Hepatocyte (in vitro differentiated cells): ENCODE measurements at regions not wholly inside any gene's neighbourhood (a gene's known extent, or its start where the extent isn't known, plus 50 kb on each side); places are given as distances from the start of the nearest gene placed in this dataset.
"Not testable (repeated sequence)": the region's sequence is repeated elsewhere in the genome, so short reads cannot be mapped to it uniquely, and the experiment has no call there.

Experiments
- DNase-seq: peaks from one replicate; pipeline ENCODE4 v3.0.0-alpha.2; 2016; ENCODE audit warnings: low spot score
- H2AFZ ChIP-seq: fragments of 200-600 bp; sonication (generic); 2 replicates; pipeline ENCODE4 v1.6.0; 2016; ENCODE audit warnings: antibody characterized with exemption, mild to moderate bottlenecking
- H3K27ac ChIP-seq: fragments of 200-600 bp; sonication (generic); 2 replicates; pipeline ENCODE4 v1.5.1; 2016; ENCODE audit warnings: mild to moderate bottlenecking
- H3K27me3 ChIP-seq: fragments of 200-600 bp; sonication (generic); 2 replicates; pipeline ENCODE4 v1.6.1; 2016
- H3K36me3 ChIP-seq: fragments of 200-600 bp; sonication (generic); replicated peaks from 2 replicates; pipeline ENCODE4 v1.5.1; 2016; ENCODE audit warnings: low read depth; ENCODE audit not compliant: insufficient read depth
- H3K4me1 ChIP-seq: fragments of 200-600 bp; sonication (generic); 2 replicates; pipeline ENCODE4 v1.5.1; 2016; ENCODE audit warnings: mild to moderate bottlenecking, moderate library complexity; ENCODE audit not compliant: insufficient read depth
- H3K4me2 ChIP-seq: fragments of 200-600 bp; sonication (generic); 2 replicates; pipeline ENCODE4 v1.6.0; 2016
- H3K4me3 ChIP-seq: fragments of 200-600 bp; sonication (generic); 2 replicates; pipeline ENCODE4 v1.5.1; 2016; ENCODE audit warnings: mild to moderate bottlenecking
- H3K79me2 ChIP-seq: fragments of 200-600 bp; sonication (generic); 2 replicates; pipeline ENCODE4 v1.6.0; 2017; ENCODE audit warnings: mild to moderate bottlenecking
- H3K9me2 ChIP-seq: fragments of 200-600 bp; sonication (generic); replicated peaks from 2 replicates; pipeline ENCODE4 v1.6.0; 2017; ENCODE audit warnings: mild to moderate bottlenecking; ENCODE audit not compliant: insufficient read depth
- H3K9me3 ChIP-seq: fragments of 200-600 bp; sonication (generic); 2 replicates; pipeline ENCODE4 v1.5.1; 2016; ENCODE audit warnings: low read depth, mild to moderate bottlenecking
- H4K20me1 ChIP-seq: fragments of 200-600 bp; sonication (generic); 2 replicates; pipeline ENCODE4 v1.6.0; 2016; ENCODE audit warnings: mild to moderate bottlenecking; ENCODE audit not compliant: insufficient read depth, poor library complexity, severe bottlenecking
- EZH2 ChIP-seq: fragments of 200-600 bp; sonication (generic); IDR thresholded peaks from 2 replicates; pipeline ENCODE4 v1.6.1; 2016; ENCODE audit warnings: antibody characterized with exemption, mild to moderate bottlenecking, borderline replicate concordance
- EZH2phosphoT487 ChIP-seq: fragments of 200-600 bp; sonication (generic); IDR thresholded peaks from one replicate; pipeline ENCODE4 v1.6.1; 2018; ENCODE audit warnings: antibody characterized with exemption, mild to moderate bottlenecking, low read depth, moderate library complexity; ENCODE audit not compliant: unreplicated experiment, severe bottlenecking
- WGBS: methylation state at CpG from one replicate; pipeline ENCODE4 v1.1.6; 2016; ENCODE audit warnings: low lambda C conversion rate; ENCODE audit errors: missing lambda C conversion rate; 5-methylcytosine and 5-hydroxymethylcytosine counted together
- TF ChIP-seq, protein P1 (sequence below): fragments of 200-600 bp; sonication (generic); IDR thresholded peaks from 2 replicates; pipeline ENCODE4 v1.5.1; 2016; ENCODE audit warnings: antibody characterized with exemption, mild to moderate bottlenecking; ENCODE audit not compliant: poor library complexity

DNA sequence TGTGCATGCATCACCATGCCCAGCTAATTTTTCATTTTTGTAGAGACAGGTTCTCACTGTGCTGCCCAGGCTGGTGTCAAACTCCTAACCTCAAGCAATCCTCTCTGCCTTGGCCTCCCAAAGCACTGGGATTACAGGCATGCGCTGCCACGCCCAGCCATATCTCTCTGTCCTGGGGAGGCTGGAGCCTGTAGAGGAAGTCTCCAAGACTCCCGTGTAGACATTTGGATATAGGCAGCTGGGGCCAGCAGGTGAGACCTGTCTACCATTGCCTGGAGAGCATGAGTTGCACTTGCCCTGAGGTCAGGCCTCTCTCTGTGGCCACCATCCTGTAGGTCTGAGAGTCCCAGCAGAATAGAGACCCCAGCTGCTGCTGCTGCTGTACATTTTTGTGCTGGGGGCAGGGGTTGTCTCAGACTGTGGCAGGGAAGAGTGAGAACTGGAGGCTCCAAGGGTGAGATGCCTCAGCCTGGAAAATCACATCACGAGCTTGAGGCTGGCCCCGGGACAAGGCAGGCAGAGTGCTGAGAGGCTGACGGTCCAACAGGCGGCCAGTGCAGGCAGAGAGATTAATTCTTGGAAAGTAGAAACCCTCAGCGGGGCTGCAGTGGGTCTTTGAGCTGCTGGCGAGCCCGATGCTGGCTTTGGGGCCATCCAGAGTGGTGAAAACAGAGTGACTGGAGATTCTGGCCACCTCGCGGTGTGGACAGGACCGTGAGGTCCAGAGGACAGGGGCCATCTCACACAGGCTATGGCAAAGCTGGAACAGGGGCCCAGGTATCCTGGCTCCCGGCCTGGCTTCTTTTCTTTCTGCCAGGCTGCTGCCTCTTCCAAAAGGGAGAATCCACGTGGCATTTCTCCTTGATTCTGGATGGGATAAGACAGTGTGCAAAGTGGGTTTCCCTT lies 60.9 kb downstream of the TMEM270 start:
- H3K27me3 ChIP-seq: peaks cover 10% of the 10 kb centered on the region
- 85% methylated on average over 15 of the region's 15 CpGs for WGBS
- H4K20me1 ChIP-seq: no peaks in the 10 kb centered on the region
- H3K4me3 ChIP-seq: no peak overlapping the region
- no peaks in the 10 kb centered on the region for H3K36me3 ChIP-seq
- no peak overlapping the region for H3K4me2 ChIP-seq
- no peaks in the 10 kb centered on the region for H3K9me3 ChIP-seq
- TF ChIP-seq, protein P1, sequence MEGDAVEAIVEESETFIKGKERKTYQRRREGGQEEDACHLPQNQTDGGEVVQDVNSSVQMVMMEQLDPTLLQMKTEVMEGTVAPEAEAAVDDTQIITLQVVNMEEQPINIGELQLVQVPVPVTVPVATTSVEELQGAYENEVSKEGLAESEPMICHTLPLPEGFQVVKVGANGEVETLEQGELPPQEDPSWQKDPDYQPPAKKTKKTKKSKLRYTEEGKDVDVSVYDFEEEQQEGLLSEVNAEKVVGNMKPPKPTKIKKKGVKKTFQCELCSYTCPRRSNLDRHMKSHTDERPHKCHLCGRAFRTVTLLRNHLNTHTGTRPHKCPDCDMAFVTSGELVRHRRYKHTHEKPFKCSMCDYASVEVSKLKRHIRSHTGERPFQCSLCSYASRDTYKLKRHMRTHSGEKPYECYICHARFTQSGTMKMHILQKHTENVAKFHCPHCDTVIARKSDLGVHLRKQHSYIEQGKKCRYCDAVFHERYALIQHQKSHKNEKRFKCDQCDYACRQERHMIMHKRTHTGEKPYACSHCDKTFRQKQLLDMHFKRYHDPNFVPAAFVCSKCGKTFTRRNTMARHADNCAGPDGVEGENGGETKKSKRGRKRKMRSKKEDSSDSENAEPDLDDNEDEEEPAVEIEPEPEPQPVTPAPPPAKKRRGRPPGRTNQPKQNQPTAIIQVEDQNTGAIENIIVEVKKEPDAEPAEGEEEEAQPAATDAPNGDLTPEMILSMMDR: no peak
- TF ChIP-seq EZH2: no peak
- no peak for TF ChIP-seq EZH2phosphoT487
- H3K27ac ChIP-seq: no peak overlapping the region
- H2AFZ ChIP-seq: no peak overlapping the region
- no peaks in the 10 kb centered on the region for H3K4me1 ChIP-seq
- H3K79me2 ChIP-seq: no peaks in the 10 kb centered on the region
- no peak for DNase-seq
- H3K9me2 ChIP-seq: no peaks in the 10 kb centered on the region

DNA sequence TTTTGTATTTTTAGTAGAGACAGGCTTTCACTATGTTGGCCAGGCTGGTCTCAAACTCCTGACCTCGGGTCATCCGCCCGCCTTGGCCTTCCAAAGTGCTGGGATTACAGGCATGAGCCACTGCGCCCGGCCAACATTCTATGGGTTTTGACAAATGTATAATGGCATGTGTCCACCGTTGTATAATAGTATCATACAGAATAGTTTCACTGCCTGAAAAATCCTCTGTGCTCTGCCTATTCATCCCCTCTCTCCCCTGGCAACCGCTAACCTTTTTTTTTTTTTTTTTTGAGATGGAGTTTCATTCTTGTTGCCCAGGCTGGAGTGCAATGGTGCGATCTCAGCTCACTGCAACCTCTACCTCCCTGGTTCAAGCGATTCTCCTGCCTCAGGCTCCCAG lies 67.7 kb downstream of the TMEM270 start:
- not testable (repeated sequence) for H3K9me2 ChIP-seq, H4K20me1 ChIP-seq, H3K9me3 ChIP-seq, H2AFZ ChIP-seq, H3K4me3 ChIP-seq, H3K4me2 ChIP-seq, H3K79me2 ChIP-seq, DNase-seq, H3K4me1 ChIP-seq, H3K27ac ChIP-seq, H3K36me3 ChIP-seq
- H3K27me3 ChIP-seq: peaks cover 11% of the 10 kb centered on the region
- WGBS: 95% methylated on average over 9 of the region's 9 CpGs

DNA sequence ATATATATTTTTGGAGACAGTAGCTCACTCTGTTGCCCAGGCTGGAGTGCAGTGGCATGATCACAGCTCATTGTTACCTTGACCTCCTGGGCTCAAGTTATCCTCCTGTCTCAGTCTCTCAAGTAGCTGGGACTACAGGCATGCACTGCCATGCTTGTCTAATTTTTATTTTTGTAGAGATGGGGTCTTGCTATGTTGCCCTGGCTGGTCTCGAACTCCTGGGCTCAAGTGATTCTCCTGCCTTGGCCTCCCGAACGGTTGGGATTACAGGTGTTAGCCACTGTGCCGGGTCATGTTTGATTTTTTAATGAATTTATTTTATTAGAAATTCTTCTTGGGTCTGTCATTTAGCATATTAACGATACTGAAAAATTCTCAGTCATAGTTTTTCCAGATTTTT lies 70.5 kb downstream of the TMEM270 start:
- Histone ChIP-seq H2AFZ (no peak overlapping the region), H3K4me3 (no peak overlapping the region), H3K27ac (no peak overlapping the region), H4K20me1 (no peaks in the 10 kb centered on the region), H3K4me2 (no peak overlapping the region), H3K9me2 (no peaks in the 10 kb centered on the region), H3K27me3 (peaks cover 5% of the 10 kb centered on the region), H3K36me3 (no peaks in the 10 kb centered on the region), H3K9me3 (no peaks in the 10 kb centered on the region), H3K79me2 (no peaks in the 10 kb centered on the region), H3K4me1 (no peaks in the 10 kb centered on the region)
- DNase-seq: no peak
- WGBS: 98% methylated on average over 5 of the region's 5 CpGs
- TF ChIP-seq EZH2phosphoT487: no peak
- TF ChIP-seq, protein P1: no peak
- TF ChIP-seq EZH2: no peak

DNA sequence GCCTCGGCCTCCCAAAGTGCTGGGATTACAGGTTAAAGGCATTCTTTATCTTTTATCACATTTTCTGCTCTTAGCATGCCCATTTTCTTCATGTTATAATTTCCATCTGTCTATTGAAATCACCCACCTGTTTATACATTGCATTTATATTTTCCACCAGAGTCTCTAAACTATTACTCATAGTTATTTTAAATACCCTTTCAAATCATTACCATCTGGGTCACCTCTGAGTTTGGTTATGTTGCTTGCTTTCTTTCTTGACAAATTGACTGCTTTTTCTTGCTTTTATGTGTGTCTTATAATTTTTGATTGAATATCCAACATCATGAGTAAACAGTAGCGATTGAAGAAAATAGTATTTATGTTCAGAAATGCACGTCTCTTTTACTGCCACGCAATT lies 71.4 kb downstream of the TMEM270 start:
- no peak overlapping the region for H3K4me2 ChIP-seq
- no peaks in the 10 kb centered on the region for H3K9me3 ChIP-seq
- H3K36me3 ChIP-seq: no peaks in the 10 kb centered on the region
- DNase-seq: no peak
- H2AFZ ChIP-seq: no peak overlapping the region
- H4K20me1 ChIP-seq: no peaks in the 10 kb centered on the region
- no peaks in the 10 kb centered on the region for H3K4me1 ChIP-seq
- H3K4me3 ChIP-seq: no peak overlapping the region
- TF ChIP-seq, protein P1: no peak
- no peak for TF ChIP-seq EZH2
- no peak for TF ChIP-seq EZH2phosphoT487
- H3K27ac ChIP-seq: no peak overlapping the region
- no peaks in the 10 kb centered on the region for H3K79me2 ChIP-seq
- H3K27me3 ChIP-seq: no peaks in the 10 kb centered on the region
- no peaks in the 10 kb centered on the region for H3K9me2 ChIP-seq
- 73% methylated on average over 4 of the region's 4 CpGs for WGBS
